CD4-positive, alpha-beta T cell treated with Interleukin-2 at 100 ng/mL for 4 hours (primary cell): ENCODE measurements at regions not wholly inside any gene's neighbourhood (a gene's known extent, or its start where the extent isn't known, plus 50 kb on each side); places are given as distances from the start of the nearest gene placed in this dataset.

Experiments used
- DNase-seq: peaks from one replicate; pipeline ENCODE4 v3.0.0-alpha.2; 2020; ENCODE audit warnings: low spot score

- no peak for DNase-seq
Observed at GRCh38 chr14:53545217-53545616, 392.1 kb upstream of the DDHD1 start.

GRCh38 chr14:53542732-53543131 lies 389.6 kb upstream of the DDHD1 start:
- DNase-seq, result no peak

DNA sequence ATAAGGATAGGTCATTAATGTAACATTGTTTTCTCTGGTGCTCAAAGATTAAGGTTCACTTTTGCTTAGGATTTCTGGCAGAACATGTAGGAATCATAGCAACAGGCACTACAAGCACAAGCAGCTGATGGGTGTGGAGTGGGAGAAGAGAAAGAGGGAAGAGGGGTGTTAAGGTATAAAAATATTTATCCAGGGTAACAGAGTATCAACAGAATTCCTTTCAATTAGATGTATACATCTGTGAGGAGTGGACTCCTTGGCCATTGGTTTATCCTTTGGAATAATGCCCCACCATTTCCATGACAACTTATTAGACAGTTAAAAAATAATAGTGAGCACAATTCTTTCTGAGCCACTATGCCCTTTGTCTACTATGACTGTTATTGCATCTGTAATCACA lies 388.3 kb upstream of the DDHD1 start:
- no peak for DNase-seq

DNA sequence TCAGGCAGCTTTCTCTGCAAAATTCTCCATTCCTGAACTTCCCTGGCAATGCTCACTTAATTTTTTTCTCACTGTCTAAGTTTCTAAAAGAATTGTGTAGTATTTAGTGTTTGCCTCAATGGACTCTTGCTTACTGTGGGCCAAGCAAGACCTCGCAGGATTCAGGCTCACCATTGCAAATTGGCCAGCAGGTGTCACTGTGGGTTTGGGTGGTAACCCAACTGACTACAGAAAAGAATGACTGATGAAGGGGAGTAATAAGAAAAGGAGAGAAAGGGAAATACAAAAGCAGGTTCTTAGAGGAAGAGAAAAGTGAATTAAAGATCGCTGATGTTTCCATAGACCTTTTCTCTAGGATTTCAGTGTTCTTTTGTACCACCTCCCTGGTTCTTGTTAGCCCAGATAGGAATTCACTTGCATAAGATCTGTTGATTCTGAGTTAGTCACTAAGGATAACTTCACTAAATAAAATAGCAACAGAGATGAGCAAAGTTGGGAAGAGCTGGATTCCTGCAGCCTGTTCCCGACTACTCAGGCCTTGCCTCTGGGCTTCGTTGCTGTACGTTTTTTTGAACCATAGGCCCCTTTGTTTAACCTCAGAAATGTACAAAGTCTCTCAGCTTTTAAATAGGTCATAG lies 386.5 kb upstream of the DDHD1 start:
- peak; percentile 9 for DNase-seq

DNA sequence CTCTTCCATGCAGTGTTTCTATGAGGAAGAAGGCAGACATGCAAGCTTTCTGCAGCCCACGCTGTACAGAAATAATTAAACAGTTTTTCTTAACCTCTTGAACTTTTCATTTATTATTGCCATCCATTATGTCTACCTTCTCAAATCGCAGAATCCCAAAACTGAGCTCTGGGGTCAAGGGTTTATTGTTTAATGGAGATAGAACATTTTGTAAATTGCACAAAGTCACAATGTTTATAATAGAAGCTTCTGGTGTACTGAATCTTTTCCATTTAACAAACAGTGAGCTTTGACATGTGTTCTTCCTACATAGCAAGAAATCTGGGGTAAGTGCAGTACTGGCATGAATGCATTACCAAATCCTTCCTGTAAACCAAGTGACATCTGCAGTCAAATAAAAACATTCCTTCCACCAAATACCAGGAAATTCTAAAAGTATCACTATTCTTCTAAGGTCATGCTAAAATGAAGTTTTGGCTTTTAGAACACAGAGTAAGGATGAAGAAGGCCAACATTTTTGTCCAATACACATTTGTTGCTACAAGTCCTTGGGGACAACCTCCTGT lies 385.3 kb upstream of the DDHD1 start:
- no peak for DNase-seq

DNA sequence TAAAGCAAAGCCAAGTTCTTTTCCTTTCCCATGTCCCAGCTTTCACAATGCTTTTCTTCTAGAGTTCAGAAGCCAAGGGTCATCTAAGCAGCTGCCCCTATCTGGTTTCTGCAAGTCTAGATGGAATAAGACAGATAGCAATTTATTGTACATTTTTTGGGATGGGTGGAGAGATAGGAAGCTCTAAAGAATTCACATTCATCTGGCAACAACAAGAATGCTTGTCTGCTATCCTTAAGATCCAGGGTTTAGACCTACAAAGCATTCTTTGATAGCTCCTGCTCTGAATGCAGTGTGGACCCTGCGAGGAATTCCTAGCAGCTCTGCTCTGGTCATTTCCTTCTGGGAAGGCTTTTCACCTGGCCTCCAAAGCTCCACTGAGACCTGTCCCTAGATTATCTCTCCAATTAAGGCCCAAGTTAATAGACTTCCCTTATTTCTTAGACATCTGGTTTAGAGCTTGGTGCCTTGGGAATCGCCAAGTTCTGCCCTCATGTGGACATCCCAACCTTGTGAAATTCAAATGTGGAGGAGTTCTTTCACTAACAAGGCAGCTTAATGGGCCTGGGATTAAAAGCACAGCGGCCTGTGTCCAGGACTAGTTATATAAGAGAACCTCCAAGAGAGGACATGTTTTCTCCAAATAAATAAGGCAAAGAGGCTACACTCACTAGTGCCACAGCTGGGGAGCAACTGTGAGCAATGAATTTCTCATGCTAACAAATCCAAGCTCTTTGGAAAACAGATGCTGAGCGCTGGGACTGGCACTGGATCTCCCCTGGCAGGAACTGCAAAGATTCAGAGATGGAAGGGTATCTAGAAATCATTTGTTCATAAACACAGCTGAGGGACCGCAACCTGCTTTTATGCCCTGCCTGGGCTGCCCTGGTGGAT lies 384.5 kb upstream of the DDHD1 start:
- DNase-seq, result no peak

GRCh38 chr14:53536446-53536845 lies 383.3 kb upstream of the DDHD1 start:
- no peak for DNase-seq

DNA sequence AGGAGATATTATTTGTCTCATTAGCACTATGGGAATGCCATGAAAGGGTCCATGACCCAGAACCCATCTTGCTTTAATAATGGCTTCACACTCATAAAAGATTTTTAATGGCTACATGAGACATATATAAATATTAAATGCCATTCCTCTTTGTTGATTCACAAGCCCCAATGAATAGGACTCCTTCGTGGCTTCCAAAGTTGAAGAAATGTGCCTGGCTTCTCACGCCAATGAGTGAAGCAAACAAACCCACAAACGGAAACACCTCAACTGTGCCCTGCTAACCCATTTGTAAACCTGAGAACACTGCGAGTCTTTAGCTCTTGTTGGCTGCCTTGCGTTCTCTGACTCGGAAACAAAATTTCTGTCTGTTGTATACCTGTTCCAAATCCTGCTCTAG lies 381.7 kb upstream of the DDHD1 start:
- no peak for DNase-seq

DNA sequence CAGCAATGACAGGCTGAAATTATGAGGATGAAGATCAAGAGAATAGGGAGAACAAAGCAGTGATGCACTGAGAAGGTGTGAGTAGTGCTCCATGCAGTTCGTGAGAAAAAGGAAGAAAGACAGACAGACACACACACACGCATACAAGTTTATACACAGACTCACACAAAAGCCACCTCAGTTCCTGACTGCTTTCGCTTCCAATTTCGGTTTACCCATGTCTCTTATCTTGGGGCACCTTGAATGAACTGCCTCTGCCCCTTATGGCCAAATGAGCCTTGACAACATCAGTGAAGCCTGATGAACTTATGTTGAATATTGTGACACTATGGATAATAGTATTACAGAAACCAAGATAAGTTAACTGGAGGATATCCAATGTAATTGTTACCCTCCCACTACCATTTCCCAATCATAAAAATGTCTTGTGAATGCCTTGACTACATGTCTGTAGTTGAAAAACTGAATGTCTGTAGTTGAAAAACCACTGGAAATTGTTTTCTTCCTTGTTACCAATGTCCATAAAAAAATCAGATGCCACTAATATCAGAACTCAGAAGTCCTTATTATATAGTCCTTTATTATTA lies 380.4 kb upstream of the DDHD1 start:
- no peak for DNase-seq

DNA sequence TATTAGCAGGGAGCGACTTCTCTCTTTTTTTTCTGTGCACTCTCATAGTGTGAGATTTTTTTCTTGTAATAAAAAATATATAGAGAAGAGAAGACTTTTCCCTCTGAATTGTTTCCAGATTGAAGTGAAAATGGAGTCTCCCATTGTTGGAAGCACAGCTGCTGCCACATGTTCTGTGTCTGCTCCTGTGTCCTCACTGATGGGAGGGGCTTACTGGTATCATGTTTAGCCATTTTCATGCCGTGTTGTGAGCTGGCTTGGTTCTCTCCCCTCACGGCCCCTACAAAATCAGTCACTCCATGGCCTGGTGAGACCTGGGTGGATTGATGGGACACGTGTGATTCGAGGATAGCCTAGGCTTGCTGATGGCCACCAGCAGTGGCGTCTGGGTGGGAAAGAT lies 379.7 kb upstream of the DDHD1 start:
- DNase-seq, result no peak

DNA sequence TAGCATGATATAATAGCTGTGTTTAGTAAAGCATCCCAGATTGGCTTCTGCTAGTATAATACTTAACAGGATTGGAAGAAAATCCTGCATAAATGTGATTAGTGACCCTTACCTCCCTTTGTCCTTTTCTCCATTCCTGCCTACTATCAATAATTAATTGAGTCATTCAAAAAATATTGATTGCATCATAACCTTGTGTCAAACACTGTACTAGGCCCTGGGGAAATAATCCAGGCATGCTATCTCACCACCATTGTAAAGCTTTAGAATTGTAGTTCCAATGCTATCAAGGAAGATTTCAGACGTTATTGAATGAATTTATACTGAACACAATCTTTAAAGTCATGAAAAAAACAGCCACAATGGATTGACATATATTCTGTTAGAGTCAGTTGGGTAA lies 378.6 kb upstream of the DDHD1 start:
- no peak for DNase-seq

DNA sequence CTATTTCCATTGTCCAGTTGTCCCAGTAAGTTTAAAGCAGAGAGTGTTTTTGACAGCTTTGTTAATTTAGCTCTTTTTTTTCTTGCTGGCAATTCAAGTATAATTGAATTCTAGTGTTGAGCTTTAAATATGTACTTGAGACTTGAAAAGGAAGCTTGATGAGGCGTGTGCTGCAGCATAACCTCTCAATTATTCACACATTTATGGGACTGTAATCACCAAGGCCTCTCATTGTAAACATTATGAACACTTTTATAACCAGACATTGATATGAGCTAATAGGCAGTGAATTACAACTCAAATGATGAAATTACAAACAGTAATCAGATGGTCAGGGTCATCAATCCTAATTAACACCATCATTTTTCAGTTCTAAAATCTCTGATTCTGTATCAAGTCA lies 378.0 kb upstream of the DDHD1 start:
- no peak for DNase-seq

DNA sequence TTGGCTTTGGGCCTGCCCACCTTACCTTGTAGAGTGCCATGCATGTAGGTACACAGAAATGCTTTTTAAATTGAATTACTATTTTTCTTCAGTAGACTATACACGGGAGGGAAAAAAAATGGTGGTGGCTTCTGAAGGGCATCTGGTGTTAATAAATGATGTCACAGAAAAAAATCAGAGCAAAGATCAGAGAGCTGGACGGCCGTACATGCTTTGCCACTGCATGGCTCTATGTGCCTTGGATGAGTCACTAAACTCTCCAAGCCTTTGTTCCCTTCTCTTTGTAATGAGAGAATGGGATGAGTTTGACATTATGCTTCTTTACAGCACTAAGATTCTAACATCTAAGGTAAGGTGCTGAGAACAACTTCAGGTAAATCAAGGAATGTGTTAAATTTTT lies 376.4 kb upstream of the DDHD1 start:
- no peak for DNase-seq

GRCh38 chr14:53528185-53528671 lies 375.1 kb upstream of the DDHD1 start:
- no peak for DNase-seq

DNA sequence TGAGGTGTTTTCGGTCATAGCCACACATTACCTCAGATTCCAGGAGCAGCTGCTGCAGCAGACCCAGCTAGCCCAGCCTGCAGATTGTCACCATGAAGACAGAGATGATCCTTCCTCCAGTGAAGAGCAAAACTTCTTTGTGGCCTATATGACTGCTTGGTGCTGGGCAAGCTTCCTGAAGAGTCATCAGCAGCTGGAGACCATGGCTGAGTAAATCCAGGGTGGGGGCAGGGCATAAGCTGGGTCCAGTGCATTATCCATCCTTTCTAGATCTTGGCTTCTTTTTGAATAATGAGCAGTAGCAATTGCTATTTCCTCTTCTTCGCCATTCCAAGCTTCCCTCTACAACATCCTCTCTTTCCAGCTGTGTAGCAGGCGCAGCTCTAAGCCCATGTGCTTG lies 373.1 kb upstream of the DDHD1 start:
- no peak for DNase-seq

DNA sequence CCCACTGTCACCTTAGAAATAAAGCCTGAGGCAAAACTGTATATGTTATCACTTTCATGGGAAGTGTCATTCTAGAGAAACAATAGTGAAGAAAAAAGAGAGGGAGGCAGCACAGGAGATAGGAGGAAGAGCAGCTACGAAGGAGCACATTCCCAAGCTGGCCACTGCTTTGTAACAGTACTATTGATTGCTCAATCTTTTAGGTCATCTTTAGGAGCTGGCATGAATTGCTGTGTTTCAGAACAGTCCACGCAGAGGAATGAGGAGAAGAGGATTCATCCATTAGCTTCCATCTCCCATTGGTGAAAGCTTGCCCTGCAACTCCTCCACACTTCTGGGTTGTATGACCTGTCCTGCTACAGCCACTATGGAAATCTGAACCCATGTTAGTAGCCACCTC lies 372.5 kb upstream of the DDHD1 start:
- DNase-seq, result no peak

- DNase-seq, result no peak
Observed at GRCh38 chr14:53524391-53524790, 371.3 kb upstream of the DDHD1 start.

GRCh38 chr14:53523226-53523625 lies 370.1 kb upstream of the DDHD1 start:
- DNase-seq, result no peak

DNA sequence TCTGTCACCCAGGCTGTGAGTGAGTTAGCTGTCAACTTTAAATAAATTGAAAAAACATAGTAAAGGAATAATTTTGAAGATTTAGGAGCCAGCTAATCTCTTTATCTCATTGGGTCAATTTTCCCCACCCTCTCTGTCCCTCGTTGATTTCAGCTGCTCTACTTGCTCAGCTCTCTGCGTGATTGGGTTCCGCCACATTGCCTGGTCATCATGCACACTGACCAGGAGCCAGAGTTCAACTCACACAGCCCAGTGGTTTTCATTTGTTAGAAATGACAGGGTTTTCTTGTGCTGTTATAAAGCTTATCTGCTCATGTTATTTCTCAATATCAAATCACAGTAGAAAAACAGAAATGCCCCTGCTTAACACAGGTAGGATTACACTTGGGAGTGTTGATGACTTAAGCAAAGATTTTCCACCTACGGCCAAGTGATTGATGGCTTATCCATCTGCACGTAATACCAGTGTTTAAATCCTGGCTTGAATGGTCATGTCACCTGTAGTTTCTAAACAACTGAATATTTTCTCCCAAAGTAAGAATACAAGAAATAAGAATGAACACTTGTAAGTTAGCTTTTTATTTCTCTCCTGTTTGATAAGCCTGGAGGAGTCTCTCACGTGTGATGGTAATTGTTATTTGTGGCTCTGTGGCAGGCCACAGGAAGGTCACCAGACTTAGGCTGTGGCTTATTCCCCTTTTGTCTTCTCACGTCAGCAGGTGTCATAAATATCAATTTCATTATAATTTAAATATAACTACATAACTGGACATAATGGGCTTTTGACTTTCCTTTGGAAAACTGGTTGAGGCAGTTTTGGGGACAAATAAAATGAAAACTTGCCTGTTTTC lies 367.2 kb upstream of the DDHD1 start:
- no peak for DNase-seq

- DNase-seq, result no peak
Observed at GRCh38 chr14:53519137-53519536, 366.0 kb upstream of the DDHD1 start.

- DNase-seq, result no peak
Observed at GRCh38 chr14:53517270-53517960, 364.3 kb upstream of the DDHD1 start.
